Loucy (cell line): ENCODE measurements at regions not wholly inside any gene's neighbourhood (a gene's known extent, or its start where the extent isn't known, plus 50 kb on each side); places are given as distances from the start of the nearest gene placed in this dataset.

Experiments
- H2AFZ ChIP-seq: fragments of 200-600 bp; sonication (generic); 2 replicates; pipeline ENCODE4 v1.6.0; 2016; ENCODE audit warnings: antibody characterized with exemption, mild to moderate bottlenecking, low read length, moderate library complexity
- H3F3A ChIP-seq: fragments of 200-600 bp; 2 replicates; pipeline ENCODE4 v1.6.0; 2016; ENCODE audit warnings: antibody characterized with exemption, low read depth, mild to moderate bottlenecking
- H3K27me3 ChIP-seq: fragments of 200-600 bp; sonication (generic); 2 replicates; pipeline ENCODE4 v1.6.1; 2014; ENCODE audit warnings: low read length, mild to moderate bottlenecking; ENCODE audit not compliant: insufficient read depth, poor library complexity, severe bottlenecking
- H3K36me3 ChIP-seq: fragments of 200-600 bp; sonication (generic); 2 replicates; pipeline ENCODE4 v1.6.1; 2016; ENCODE audit warnings: low read length; ENCODE audit not compliant: insufficient read depth
- H3K4me1 ChIP-seq: fragments of 200-600 bp; sonication (generic); 2 replicates; pipeline ENCODE4 v1.5.1; 2014; ENCODE audit warnings: low read length, mild to moderate bottlenecking; ENCODE audit not compliant: insufficient read depth, poor library complexity, severe bottlenecking
- H3K4me2 ChIP-seq: fragments of 200-600 bp; sonication (generic); 2 replicates; pipeline ENCODE4 v1.6.0; 2014; ENCODE audit warnings: antibody characterized with exemption, low read length, low read depth, mild to moderate bottlenecking; ENCODE audit not compliant: poor library complexity, severe bottlenecking
- H3K4me3 ChIP-seq: fragments of 200-600 bp; sonication (generic); 2 replicates; pipeline ENCODE4 v1.5.1; 2014; ENCODE audit warnings: low read length, mild to moderate bottlenecking, mixed read lengths; ENCODE audit not compliant: poor library complexity, severe bottlenecking
- H3K79me2 ChIP-seq: fragments of 200-600 bp; sonication (generic); 2 replicates; pipeline ENCODE4 v1.6.1; 2014; ENCODE audit warnings: low read length; ENCODE audit not compliant: insufficient read depth
- H3K9ac ChIP-seq: fragments of 200-600 bp; sonication (generic); 2 replicates; pipeline ENCODE4 v1.6.0; 2014; ENCODE audit warnings: mild to moderate bottlenecking, low read depth, low read length, moderate library complexity; ENCODE audit not compliant: poor library complexity, severe bottlenecking
- H3K9me2 ChIP-seq: fragments of 200-600 bp; sonication (generic); replicated peaks from 2 replicates; pipeline ENCODE4 v1.6.1; 2016; ENCODE audit warnings: low read depth, low read length, mixed read lengths
- H3K9me3 ChIP-seq: fragments of 200-600 bp; sonication (generic); 2 replicates; pipeline ENCODE4 v1.6.1; 2014; ENCODE audit warnings: mild to moderate bottlenecking, antibody characterized with exemption, low read length, low read depth; ENCODE audit not compliant: insufficient read depth
- H4K20me1 ChIP-seq: fragments of 200-600 bp; sonication (generic); 2 replicates; pipeline ENCODE4 v1.6.0; 2014; ENCODE audit warnings: antibody characterized with exemption, low read length, mild to moderate bottlenecking; ENCODE audit not compliant: insufficient read depth, poor library complexity, severe bottlenecking
- EZH2phosphoT487 ChIP-seq: fragments of 200-600 bp; IDR thresholded peaks from 2 replicates; pipeline ENCODE4 v1.6.1; 2018; ENCODE audit warnings: antibody characterized with exemption, mild to moderate bottlenecking, moderate library complexity, borderline replicate concordance
- TF ChIP-seq, protein P1 (sequence below): fragments of 200-600 bp; sonication (generic); conservative IDR thresholded peaks from 2 replicates; pipeline ENCODE4 v1.5.1; 2014; ENCODE audit warnings: mild to moderate bottlenecking, antibody characterized with exemption, low read length

DNA sequence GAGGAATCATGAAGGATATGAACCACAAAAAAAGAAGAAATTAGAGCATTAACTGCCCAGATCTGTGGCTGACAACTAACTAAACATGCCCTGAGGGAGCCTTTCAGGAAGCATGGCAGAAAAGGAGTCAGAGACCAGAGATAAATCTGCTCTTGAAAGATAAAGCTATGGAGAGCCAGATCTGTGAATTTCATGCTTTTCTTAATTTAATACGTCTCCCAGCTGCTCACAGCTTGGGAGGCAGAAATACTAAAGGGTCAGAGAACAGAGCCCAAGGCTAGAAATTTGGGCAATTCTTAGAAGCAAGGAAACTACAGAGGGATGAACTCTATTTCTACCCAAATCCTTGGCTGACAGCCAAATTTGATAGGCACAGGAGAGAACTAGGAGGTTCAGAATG lies 223.0 kb upstream of the DPP10 start:
- Histone ChIP-seq H4K20me1 (no peaks in the 10 kb centered on the region), H3K9me2 (no peaks in the 10 kb centered on the region), H3K4me1 (no peaks in the 10 kb centered on the region), H3K9ac (no peak overlapping the region), H3K9me3 (no peaks in the 10 kb centered on the region), H3K27me3 (no peaks in the 10 kb centered on the region), H2AFZ (no peak overlapping the region), H3K4me3 (no peak overlapping the region), H3F3A (no peaks in the 10 kb centered on the region), H3K4me2 (no peak overlapping the region), H3K79me2 (no peaks in the 10 kb centered on the region), H3K36me3 (no peaks in the 10 kb centered on the region)
- TF ChIP-seq, protein P1, sequence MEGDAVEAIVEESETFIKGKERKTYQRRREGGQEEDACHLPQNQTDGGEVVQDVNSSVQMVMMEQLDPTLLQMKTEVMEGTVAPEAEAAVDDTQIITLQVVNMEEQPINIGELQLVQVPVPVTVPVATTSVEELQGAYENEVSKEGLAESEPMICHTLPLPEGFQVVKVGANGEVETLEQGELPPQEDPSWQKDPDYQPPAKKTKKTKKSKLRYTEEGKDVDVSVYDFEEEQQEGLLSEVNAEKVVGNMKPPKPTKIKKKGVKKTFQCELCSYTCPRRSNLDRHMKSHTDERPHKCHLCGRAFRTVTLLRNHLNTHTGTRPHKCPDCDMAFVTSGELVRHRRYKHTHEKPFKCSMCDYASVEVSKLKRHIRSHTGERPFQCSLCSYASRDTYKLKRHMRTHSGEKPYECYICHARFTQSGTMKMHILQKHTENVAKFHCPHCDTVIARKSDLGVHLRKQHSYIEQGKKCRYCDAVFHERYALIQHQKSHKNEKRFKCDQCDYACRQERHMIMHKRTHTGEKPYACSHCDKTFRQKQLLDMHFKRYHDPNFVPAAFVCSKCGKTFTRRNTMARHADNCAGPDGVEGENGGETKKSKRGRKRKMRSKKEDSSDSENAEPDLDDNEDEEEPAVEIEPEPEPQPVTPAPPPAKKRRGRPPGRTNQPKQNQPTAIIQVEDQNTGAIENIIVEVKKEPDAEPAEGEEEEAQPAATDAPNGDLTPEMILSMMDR = no peak
- no peak for TF ChIP-seq EZH2phosphoT487

DNA sequence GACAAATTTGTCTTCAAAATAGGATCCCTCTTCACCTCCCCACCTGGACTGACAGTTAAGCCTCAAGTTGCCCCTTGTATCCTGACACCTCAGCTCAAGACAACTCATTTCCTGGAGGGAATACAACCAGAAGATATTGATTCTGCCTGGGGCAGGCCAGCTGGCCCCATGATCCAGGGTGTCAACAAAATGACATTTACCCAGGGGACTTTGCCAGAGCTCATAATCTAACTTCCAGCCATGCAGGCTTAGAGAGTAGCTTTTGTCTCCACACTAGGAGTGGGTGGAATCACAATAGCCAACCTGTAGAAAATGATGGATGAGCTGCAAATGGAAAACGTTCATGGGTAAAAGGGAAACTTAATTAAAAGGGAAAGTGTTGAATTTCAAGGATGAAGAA lies 220.1 kb upstream of the DPP10 start:
- no peaks in the 10 kb centered on the region for H3K79me2 ChIP-seq
- H4K20me1 ChIP-seq = no peaks in the 10 kb centered on the region
- no peaks in the 10 kb centered on the region for H3K9me3 ChIP-seq
- no peak overlapping the region for H2AFZ ChIP-seq
- no peak for TF ChIP-seq EZH2phosphoT487
- TF ChIP-seq, protein P1 = no peak
- H3K27me3 ChIP-seq = no peaks in the 10 kb centered on the region
- no peaks in the 10 kb centered on the region for H3K4me1 ChIP-seq
- no peaks in the 10 kb centered on the region for H3F3A ChIP-seq
- no peaks in the 10 kb centered on the region for H3K36me3 ChIP-seq
- H3K4me3 ChIP-seq = no peak overlapping the region
- H3K9ac ChIP-seq = no peak overlapping the region
- no peaks in the 10 kb centered on the region for H3K9me2 ChIP-seq
- H3K4me2 ChIP-seq = no peak overlapping the region

DNA sequence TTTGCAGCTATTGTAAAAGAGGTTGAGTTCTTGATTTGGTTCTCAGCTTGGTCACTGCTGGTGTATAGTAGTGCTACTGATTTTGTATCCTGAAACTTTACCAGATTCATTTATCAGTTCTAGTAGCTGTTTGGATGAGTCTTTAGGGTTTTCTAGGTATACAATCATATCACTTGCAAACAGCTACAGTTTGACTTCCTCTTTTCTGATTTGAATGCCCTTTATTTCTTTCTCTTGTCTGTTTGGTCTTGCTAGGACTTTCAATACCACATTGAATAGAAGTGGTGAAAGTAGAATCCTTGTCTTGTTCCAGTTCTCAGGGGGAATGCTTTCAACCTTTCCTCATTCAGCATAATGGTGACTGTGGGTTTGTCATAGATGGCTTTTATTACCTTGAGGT lies 210.5 kb upstream of the DPP10 start:
- Histone ChIP-seq H3F3A (no peaks in the 10 kb centered on the region), H3K9me3 (no peaks in the 10 kb centered on the region), H3K4me1 (no peaks in the 10 kb centered on the region), H3K9me2 (no peaks in the 10 kb centered on the region), H3K79me2 (no peaks in the 10 kb centered on the region), H3K9ac (no peak overlapping the region), H3K27me3 (no peaks in the 10 kb centered on the region), H3K4me3 (no peak overlapping the region), H3K36me3 (no peaks in the 10 kb centered on the region), H2AFZ (no peak overlapping the region), H3K4me2 (no peak overlapping the region), H4K20me1 (no peaks in the 10 kb centered on the region)
- TF ChIP-seq, protein P1 = no peak
- TF ChIP-seq EZH2phosphoT487 = no peak
